K562 (cell line): ENCODE measurements at regions not wholly inside any gene's neighbourhood (a gene's known extent, or its start where the extent isn't known, plus 50 kb on each side); places are given as distances from the start of the nearest gene placed in this dataset.

Experiments used
- CCAR2 ChIP-seq: fragments of 200-400 bp; formaldehyde crosslinking; IDR thresholded peaks from 2 replicates; pipeline ENCODE4 v1.6.1; 2017; ENCODE audit warnings: mild to moderate bottlenecking, low read depth, low read length
- CEBPB ChIP-seq: fragments of 450-650 bp; IDR thresholded peaks from 2 replicates; pipeline ENCODE4 v1.6.1; 2016; ENCODE audit warnings: missing genetic modification characterization, missing compliant biosample characterization
- COPS2 ChIP-seq: fragments of 450-650 bp; conservative IDR thresholded peaks from 2 replicates; pipeline ENCODE4 v1.6.1; 2016; ENCODE audit warnings: mild to moderate bottlenecking, moderate library complexity
- CSDE1 ChIP-seq, 2 experiments: fragments of 450-650 bp; IDR thresholded peaks; 2 replicates each; pipeline ENCODE4 v1.6.1; 2016; ENCODE audit warnings: mild to moderate bottlenecking in 1 of 2
- E2F3 ChIP-seq: fragments of 250-450 bp; sonication (Bioruptor Pico); IDR thresholded peaks from 2 replicates; pipeline ENCODE4 v1.4.0; 2020; ENCODE audit warnings: mild to moderate bottlenecking
- FOS ChIP-seq: IDR thresholded peaks from 3 replicates; pipeline ENCODE4 v1.6.1; 2011; ENCODE audit not compliant: insufficient read length; ENCODE audit errors: extremely low read depth
- GATAD2B ChIP-seq: fragments of 450-650 bp; IDR thresholded peaks from 2 replicates; pipeline ENCODE4 v1.6.1; 2017; ENCODE audit warnings: mild to moderate bottlenecking, borderline replicate concordance
- GTF2F1 ChIP-seq: IDR thresholded peaks from 2 replicates; pipeline ENCODE4 v1.6.1; 2011; ENCODE audit warnings: low read depth, low read length, improper control_type of control experiment
- HNRNPH1 ChIP-seq: fragments of 200-400 bp; formaldehyde crosslinking; optimal IDR thresholded peaks from 2 replicates; pipeline ENCODE3; 2017; ENCODE audit warnings: low read depth, mild to moderate bottlenecking, low read length, moderate library complexity
- KAT7 ChIP-seq: sonication (generic); formaldehyde crosslinking; IDR thresholded peaks from 2 replicates; pipeline ENCODE4 v1.8.0; 2022; ENCODE audit warnings: missing genetic modification reagents, mild to moderate bottlenecking, borderline replicate concordance
- L3MBTL2 ChIP-seq: fragments of 450-650 bp; IDR thresholded peaks from 2 replicates; pipeline ENCODE4 v1.6.1; 2016; ENCODE audit warnings: mild to moderate bottlenecking, moderate library complexity
- MED1 ChIP-seq: sonication (generic); formaldehyde crosslinking; IDR thresholded peaks from 2 replicates; pipeline ENCODE4 v1.8.1; 2023; ENCODE audit warnings: missing genetic modification reagents, borderline replicate concordance
- MTA2 ChIP-seq: fragments of 450-650 bp; IDR thresholded peaks from 2 replicates; pipeline ENCODE4 v1.6.1; 2016; ENCODE audit warnings: low read depth
- MYNN ChIP-seq, 2 experiments: sonication (generic); formaldehyde crosslinking in 1 of 2; IDR thresholded peaks; 2 replicates each; pipeline versions ENCODE4 v1.5.0 to v1.6.1; 2016 to 2020; ENCODE audit warnings: antibody characterized with exemption in 1 of 2, missing genetic modification reagents in 1 of 2
- NFIX ChIP-seq: fragments of 250-450 bp; sonication (Bioruptor Pico); IDR thresholded peaks from 2 replicates; pipeline ENCODE4 v1.4.0; 2020; ENCODE audit warnings: low read depth, mild to moderate bottlenecking, moderate library complexity
- NONO ChIP-seq, 2 experiments: fragments of 200-400 bp in 1 of 2; fragments of 450-650 bp in 1 of 2; formaldehyde crosslinking in 1 of 2; IDR thresholded peaks; 2 replicates each; pipeline ENCODE4 v1.6.1; 2017; ENCODE audit warnings: low read depth in 2 of 2, mild to moderate bottlenecking in 2 of 2, moderate library complexity in 2 of 2, low read length in 1 of 2
- NR1H2 ChIP-seq: sonication (generic); formaldehyde crosslinking; IDR thresholded peaks from 2 replicates; pipeline ENCODE4 v1.4.0; 2020; ENCODE audit warnings: mild to moderate bottlenecking, missing genetic modification reagents
- PCBP1 ChIP-seq: fragments of 200-400 bp; formaldehyde crosslinking; IDR thresholded peaks from 2 replicates; pipeline ENCODE4 v1.6.1; 2018; ENCODE audit warnings: mild to moderate bottlenecking, low read depth, low read length; ENCODE audit not compliant: poor library complexity, severe bottlenecking
- PHF21A ChIP-seq: fragments of 450-650 bp; IDR thresholded peaks from 2 replicates; pipeline ENCODE4 v1.6.1; 2017; ENCODE audit warnings: low read depth, borderline replicate concordance
- PHF8 ChIP-seq: fragments of 200-600 bp; sonication (generic); IDR thresholded peaks from 2 replicates; pipeline ENCODE4 v1.6.1; 2012; ENCODE audit warnings: mixed run types, mild to moderate bottlenecking, inconsistent platforms, low read length, moderate library complexity, borderline replicate concordance
- POLR2A ChIP-seq: fragments of 450-650 bp; conservative IDR thresholded peaks from 2 replicates; pipeline ENCODE4 v1.6.1; 2016
- POLR2AphosphoS2 ChIP-seq: IDR thresholded peaks from 2 replicates; pipeline ENCODE4 v1.6.1; 2012; ENCODE audit warnings: low read length, improper control_type of control experiment
- RFX7 ChIP-seq: fragments of 250-450 bp; sonication (Bioruptor Pico); IDR thresholded peaks from 2 replicates; pipeline ENCODE4 v1.5.1; 2021; ENCODE audit warnings: mild to moderate bottlenecking
- SP1 ChIP-seq: sonication (generic); formaldehyde crosslinking; IDR thresholded peaks from 2 replicates; pipeline ENCODE4 v1.8.1; 2022; ENCODE audit warnings: mild to moderate bottlenecking, missing genetic modification reagents
- SREBF2 ChIP-seq: sonication (generic); formaldehyde crosslinking; IDR thresholded peaks from 2 replicates; pipeline ENCODE4 v1.4.0; 2020; ENCODE audit warnings: mild to moderate bottlenecking, missing genetic modification reagents
- TAL1 ChIP-seq: fragments of 450-650 bp; IDR thresholded peaks from 2 replicates; pipeline ENCODE4 v1.6.1; 2016; ENCODE audit warnings: mild to moderate bottlenecking
- TCFL5 ChIP-seq: fragments of 250-450 bp; sonication (Bioruptor Pico); conservative IDR thresholded peaks from 2 replicates; pipeline ENCODE4 v1.6.1; 2021; ENCODE audit warnings: mild to moderate bottlenecking, moderate library complexity, matching md5 sums
- ZNF232 ChIP-seq: sonication (generic); formaldehyde crosslinking; IDR thresholded peaks from 2 replicates; pipeline ENCODE4 v1.8.0; 2022; ENCODE audit warnings: mild to moderate bottlenecking, missing genetic modification reagents
- ZNF3 ChIP-seq: fragments of 250-450 bp; sonication (Bioruptor Pico); IDR thresholded peaks from 2 replicates; pipeline ENCODE4 v1.5.0; 2021; ENCODE audit warnings: mild to moderate bottlenecking, moderate library complexity
- ZNF77 ChIP-seq: fragments of 250-450 bp; sonication (Bioruptor Pico); IDR thresholded peaks from 2 replicates; pipeline ENCODE4 v1.5.0; 2020
- TF ChIP-seq, protein P1 (sequence below): fragments of 450-650 bp; conservative IDR thresholded peaks from 2 replicates; pipeline ENCODE4 v1.6.1; 2016; ENCODE audit warnings: missing genetic modification characterization, low read depth, mild to moderate bottlenecking, missing compliant biosample characterization, moderate library complexity
- TF ChIP-seq, protein P2 (sequence below): fragments of 250-450 bp; sonication (Bioruptor Pico); IDR thresholded peaks from 2 replicates; pipeline ENCODE4 v1.4.0; 2020

DNA sequence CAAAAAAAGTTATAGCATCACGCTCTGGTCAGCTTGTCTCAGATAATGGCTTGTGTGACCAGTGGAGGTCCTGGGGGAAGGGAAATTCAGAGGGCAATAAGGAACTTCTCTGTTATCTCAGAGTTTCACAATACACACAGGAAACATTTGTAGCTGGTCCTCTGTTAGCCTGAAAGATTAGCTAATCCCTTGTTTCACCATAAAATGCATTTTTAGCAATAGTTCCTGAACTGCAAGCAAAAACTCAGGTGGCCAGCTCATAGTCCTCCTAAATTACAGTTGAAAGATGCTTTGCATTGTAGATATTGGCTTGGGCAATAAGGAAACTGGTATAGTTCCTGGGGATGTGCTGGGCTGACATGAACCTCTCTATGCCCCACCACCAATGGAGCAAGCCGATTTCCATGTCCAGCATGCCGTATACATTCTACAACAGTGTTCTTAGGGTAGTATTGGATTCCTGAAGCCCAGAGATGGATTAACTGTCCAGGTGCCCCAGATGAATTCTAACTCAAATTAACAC lies 141.5 kb upstream of the TBL1XR1 start (continued):
- TF ChIP-seq MTA2 (peak; percentile 72), SP1 (CRISPR knock-in tag) (no peak), NFIX (CRISPR knock-in tag) (no peak), CSDE1 (IDR thresholded peaks at IDR 0.05) (no peak), POLR2AphosphoS2 (no peak), E2F3 (no peak), NR1H2 (CRISPR knock-in tag) (no peak), GATAD2B (peak; percentile 82; the same call in 1 of the 2 replicates), TCFL5 (CRISPR knock-in tag) (no peak), TAL1 (peak; percentile 77), NONO (IDR thresholded peaks at IDR 0.05; ENCODE audit: low read depth in 2 of 2, low read length in 1 of 2) (peak in 1 of 2 experiments; percentile 63; a peak in 2 of 4 replicates), CCAR2 (no peak), ZNF77 (no peak), PHF21A (peak; percentile 46; the same call in 1 of the 2 replicates), ZNF232 (CRISPR knock-in tag) (no peak), GTF2F1 (no peak), L3MBTL2 (no peak; the same call in 1 of the 2 replicates), HNRNPH1 (no peak), MYNN (IDR thresholded peaks at IDR 0.05) (peak; percentile 55; the same call in 1 of the 2 replicates), MYNN (CRISPR knock-in tag; IDR thresholded peaks at IDR 0.05) (no peak), CEBPB (peak; percentile 99), RFX7 (CRISPR knock-in tag) (no peak), SREBF2 (CRISPR knock-in tag) (no peak), KAT7 (no peak), PHF8 (no peak), COPS2 (no peak), PCBP1 (no peak), MED1 (CRISPR knock-in tag) (no peak), POLR2A (no peak), FOS (no peak), ZNF3 (no peak)
- TF ChIP-seq, protein P1, sequence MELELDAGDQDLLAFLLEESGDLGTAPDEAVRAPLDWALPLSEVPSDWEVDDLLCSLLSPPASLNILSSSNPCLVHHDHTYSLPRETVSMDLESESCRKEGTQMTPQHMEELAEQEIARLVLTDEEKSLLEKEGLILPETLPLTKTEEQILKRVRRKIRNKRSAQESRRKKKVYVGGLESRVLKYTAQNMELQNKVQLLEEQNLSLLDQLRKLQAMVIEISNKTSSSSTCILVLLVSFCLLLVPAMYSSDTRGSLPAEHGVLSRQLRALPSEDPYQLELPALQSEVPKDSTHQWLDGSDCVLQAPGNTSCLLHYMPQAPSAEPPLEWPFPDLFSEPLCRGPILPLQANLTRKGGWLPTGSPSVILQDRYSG (tag), result 0 out of 2 replicates have a peak, but pooled peaks have one; percentile 57
- TF ChIP-seq, protein P2, sequence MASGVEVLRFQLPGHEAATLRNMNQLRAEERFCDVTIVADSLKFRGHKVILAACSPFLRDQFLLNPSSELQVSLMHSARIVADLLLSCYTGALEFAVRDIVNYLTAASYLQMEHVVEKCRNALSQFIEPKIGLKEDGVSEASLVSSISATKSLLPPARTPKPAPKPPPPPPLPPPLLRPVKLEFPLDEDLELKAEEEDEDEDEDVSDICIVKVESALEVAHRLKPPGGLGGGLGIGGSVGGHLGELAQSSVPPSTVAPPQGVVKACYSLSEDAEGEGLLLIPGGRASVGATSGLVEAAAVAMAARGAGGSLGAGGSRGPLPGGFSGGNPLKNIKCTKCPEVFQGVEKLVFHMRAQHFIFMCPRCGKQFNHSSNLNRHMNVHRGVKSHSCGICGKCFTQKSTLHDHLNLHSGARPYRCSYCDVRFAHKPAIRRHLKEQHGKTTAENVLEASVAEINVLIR (CRISPR knock-in tag), result no peak
